Activated CD8-positive, alpha-beta T cell treated with anti-CD3 and anti-CD28 coated beads for 36 hours (primary cell): ENCODE measurements at regions not wholly inside any gene's neighbourhood (a gene's known extent, or its start where the extent isn't known, plus 50 kb on each side); places are given as distances from the start of the nearest gene placed in this dataset.

Source experiments
- ATAC-seq: fragments of 200-7000 bp; cut with Tn5 transposase; one replicate; pipeline ENCODE4 v1.10.0; 2021; ENCODE audit warnings: mild to moderate bottlenecking, moderate library complexity
- CTCF ChIA-PET: fragments of 350-600 bp; sonication (Branson Sonifier 250); formaldehyde crosslinking; loops from one replicate; lab custom pipeline; 2021; ENCODE audit warnings: antibody characterized with exemption; lab: Charles Lee
- POLR2A ChIA-PET: fragments of 350-600 bp; sonication (Branson Sonifier 250); formaldehyde crosslinking; loops from one replicate; lab custom pipeline; 2021; ENCODE audit warnings: antibody characterized with exemption; lab: Charles Lee
- DNase-seq: peaks from one replicate; pipeline ENCODE4 v3.0.0-alpha.2; 2020
- H3K27ac Mint-ChIP-seq: one replicate; pipeline ENCODE4 v1.8.0; 2021; ENCODE audit warnings: mild to moderate bottlenecking, mixed read lengths
- H3K27me3 Mint-ChIP-seq: one replicate; pipeline ENCODE4 v1.8.0; 2021; ENCODE audit warnings: mixed read lengths
- H3K36me3 Mint-ChIP-seq: one replicate; pipeline ENCODE4 v1.8.0; 2021; ENCODE audit warnings: low read depth, mixed read lengths
- H3K4me1 Mint-ChIP-seq: one replicate; pipeline ENCODE4 v1.8.0; 2021; ENCODE audit warnings: low read depth, mixed read lengths
- H3K4me3 Mint-ChIP-seq: one replicate; pipeline ENCODE4 v1.8.0; 2021; ENCODE audit warnings: mild to moderate bottlenecking, moderate library complexity, mixed read lengths
- H3K9me3 Mint-ChIP-seq: one replicate; pipeline ENCODE4 v1.8.0; 2021; ENCODE audit warnings: mixed read lengths
- intact Hi-C: fragments of 100-400 bp; cut with micrococcal nuclease; formaldehyde crosslinking; loops from one replicate; pipeline ENCODE4 v1.10.0; 2022
- TF ChIP-seq, protein P1 (sequence below): fragments of 200-600 bp; IDR thresholded peaks from one replicate; pipeline ENCODE4 v1.8.0; 2022; ENCODE audit warnings: antibody characterized with exemption, mild to moderate bottlenecking

DNA sequence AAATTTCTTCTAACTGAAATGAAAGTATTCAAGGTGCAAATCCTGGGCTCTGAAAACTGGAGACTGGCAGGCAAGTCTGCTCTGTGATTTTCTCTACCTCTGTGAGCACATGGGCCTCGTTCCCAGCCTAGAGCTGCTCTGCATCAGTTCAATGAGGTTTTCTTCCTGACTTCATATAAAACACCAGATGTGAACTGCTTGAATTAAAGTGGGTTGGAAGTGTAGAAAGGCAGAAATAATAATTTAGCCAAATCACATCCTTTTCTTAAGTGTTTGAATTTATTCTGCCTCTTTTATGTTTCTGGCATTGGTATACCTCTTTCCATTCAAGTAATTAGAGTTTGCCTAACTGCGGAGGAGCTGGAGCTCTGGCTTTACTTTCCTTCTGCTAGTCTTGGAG is 540.8 kb downstream of the OLFM4 start:
- no peaks in the 10 kb centered on the region for H3K4me1 Mint-ChIP-seq
- ChIA-PET CTCF (no interaction called here), POLR2A (interaction anchor here (0.6 kb wide), 1 partner anchor 124 kb away, joined by 3 read pairs; no protein-coding TSS in a partner anchor)
- no peak overlapping the region for H3K4me3 Mint-ChIP-seq
- no peak overlapping the region for H3K27ac Mint-ChIP-seq
- intact Hi-C loops, result no loop called here
- peaks cover 12% of the 10 kb centered on the region for H3K9me3 Mint-ChIP-seq
- ATAC-seq (no peak), DNase-seq (no peak)
- TF ChIP-seq, protein P1, sequence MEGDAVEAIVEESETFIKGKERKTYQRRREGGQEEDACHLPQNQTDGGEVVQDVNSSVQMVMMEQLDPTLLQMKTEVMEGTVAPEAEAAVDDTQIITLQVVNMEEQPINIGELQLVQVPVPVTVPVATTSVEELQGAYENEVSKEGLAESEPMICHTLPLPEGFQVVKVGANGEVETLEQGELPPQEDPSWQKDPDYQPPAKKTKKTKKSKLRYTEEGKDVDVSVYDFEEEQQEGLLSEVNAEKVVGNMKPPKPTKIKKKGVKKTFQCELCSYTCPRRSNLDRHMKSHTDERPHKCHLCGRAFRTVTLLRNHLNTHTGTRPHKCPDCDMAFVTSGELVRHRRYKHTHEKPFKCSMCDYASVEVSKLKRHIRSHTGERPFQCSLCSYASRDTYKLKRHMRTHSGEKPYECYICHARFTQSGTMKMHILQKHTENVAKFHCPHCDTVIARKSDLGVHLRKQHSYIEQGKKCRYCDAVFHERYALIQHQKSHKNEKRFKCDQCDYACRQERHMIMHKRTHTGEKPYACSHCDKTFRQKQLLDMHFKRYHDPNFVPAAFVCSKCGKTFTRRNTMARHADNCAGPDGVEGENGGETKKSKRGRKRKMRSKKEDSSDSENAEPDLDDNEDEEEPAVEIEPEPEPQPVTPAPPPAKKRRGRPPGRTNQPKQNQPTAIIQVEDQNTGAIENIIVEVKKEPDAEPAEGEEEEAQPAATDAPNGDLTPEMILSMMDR, result no peak
- no peaks in the 10 kb centered on the region for H3K27me3 Mint-ChIP-seq
- no peaks in the 10 kb centered on the region for H3K36me3 Mint-ChIP-seq

DNA sequence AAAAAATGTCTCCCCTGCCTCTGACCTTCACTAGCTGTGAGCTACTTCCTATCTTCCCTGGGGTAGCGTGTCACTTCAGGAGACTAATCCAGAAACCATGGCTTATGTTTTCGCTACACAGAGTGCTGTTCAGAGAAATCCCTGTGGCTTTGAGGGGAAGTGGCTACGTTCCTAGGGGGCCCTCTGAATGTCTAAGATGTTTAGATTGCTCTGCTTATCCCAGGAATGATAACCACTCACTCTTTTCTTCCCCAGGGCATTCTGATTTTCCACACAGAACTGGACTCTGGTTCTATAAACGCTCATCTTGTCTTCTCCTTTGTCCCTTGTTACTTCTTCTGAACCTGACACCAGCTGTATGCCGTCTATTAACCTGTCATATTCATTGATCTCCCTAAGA is 572.5 kb downstream of the OLFM4 start:
- Mint-ChIP-seq H3K4me3 (no peak overlapping the region), H3K27me3 (no peaks in the 10 kb centered on the region), H3K27ac (no peak overlapping the region), H3K36me3 (no peaks in the 10 kb centered on the region), H3K4me1 (no peaks in the 10 kb centered on the region), H3K9me3 (peaks cover 9% of the 10 kb centered on the region)
- DNase-seq (no peak), ATAC-seq (no peak)
- ChIA-PET CTCF (no interaction called here), POLR2A (no interaction called here)
- TF ChIP-seq, protein P1, result no peak
- intact Hi-C loops, result no loop called here

- DNase-seq (no peak), ATAC-seq (no peak)
- Mint-ChIP-seq H3K27me3 (no peaks in the 10 kb centered on the region), H3K36me3 (no peaks in the 10 kb centered on the region), H3K4me3 (no peak overlapping the region), H3K9me3 (peaks cover 8% of the 10 kb centered on the region), H3K4me1 (no peaks in the 10 kb centered on the region), H3K27ac (no peak overlapping the region)
- TF ChIP-seq, protein P1, result no peak
- intact Hi-C loops, result no loop called here
- ChIA-PET POLR2A (no interaction called here), CTCF (no interaction called here)
Measured at GRCh38 chr13:53605326-53605725, 576.7 kb downstream of the OLFM4 start.

GRCh38 chr13:53612200-53612599 is 583.6 kb downstream of the OLFM4 start:
- H3K9me3 Mint-ChIP-seq, result no peaks in the 10 kb centered on the region
- ChIA-PET POLR2A (no interaction called here), CTCF (no interaction called here)
- no peaks in the 10 kb centered on the region for H3K4me1 Mint-ChIP-seq
- DNase-seq (no peak), ATAC-seq (no peak)
- no peaks in the 10 kb centered on the region for H3K27me3 Mint-ChIP-seq
- no peak overlapping the region for H3K4me3 Mint-ChIP-seq
- intact Hi-C loops, result no loop called here
- H3K36me3 Mint-ChIP-seq, result no peaks in the 10 kb centered on the region
- TF ChIP-seq, protein P1, result no peak
- H3K27ac Mint-ChIP-seq, result no peak overlapping the region

DNA sequence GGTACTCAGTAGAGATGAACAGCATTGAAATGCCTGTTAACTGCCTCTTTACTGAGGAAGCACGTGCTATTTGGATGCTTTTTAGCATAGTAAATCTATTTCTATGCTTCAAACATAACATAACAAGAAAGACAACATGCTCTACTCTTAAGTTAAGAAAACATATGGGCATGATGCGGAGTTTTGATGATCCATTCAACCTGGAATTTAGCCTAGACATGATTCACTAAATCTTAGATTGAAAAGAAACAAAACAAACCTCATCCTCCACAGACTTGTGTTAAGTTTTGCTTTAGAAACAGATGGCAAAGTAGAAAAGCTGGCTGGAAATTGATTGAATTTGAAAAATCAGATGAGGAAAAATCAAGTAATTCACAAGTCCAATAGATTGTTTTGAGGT is 593.8 kb downstream of the OLFM4 start:
- TF ChIP-seq, protein P1, result no peak
- DNase-seq (no peak), ATAC-seq (no peak)
- Mint-ChIP-seq H3K9me3 (peaks cover 5% of the 10 kb centered on the region), H3K36me3 (no peaks in the 10 kb centered on the region), H3K4me1 (no peaks in the 10 kb centered on the region), H3K27ac (no peak overlapping the region), H3K4me3 (no peak overlapping the region), H3K27me3 (no peaks in the 10 kb centered on the region)
- ChIA-PET CTCF (no interaction called here), POLR2A (interaction anchor here (0.7 kb wide), 1 partner anchor 398 kb away, joined by 5 read pairs; no protein-coding TSS in a partner anchor)
- intact Hi-C loops, result no loop called here
